ENCODE measurements at regions not wholly inside any gene's neighbourhood (a gene's known extent, or its start where the extent isn't known, plus 50 kb on each side); places are given as distances from the start of the nearest gene placed in this dataset.

GRCh38 chr6:20263059-20263458 is 50.8 kb upstream of the MBOAT1 start:
- H3F3A ChIP-seq (ENCODE audit: insufficient read depth), result no peaks in the 10 kb centered on the region
- 58 to 59% methylated on average over 2 of the region's 2 CpGs for WGBS, 2 experiments (ENCODE audit: low coverage in 1 of 2, low lambda C conversion rate in 2 of 2, missing lambda C conversion rate in 2 of 2)
- H3K79me2 ChIP-seq (ENCODE audit: insufficient read depth), result no peaks in the 10 kb centered on the region
- TF ChIP-seq EZH2phosphoT487 (IDR thresholded peaks at IDR 0.05; ENCODE audit: insufficient read depth, low read depth), result no peak
- no peak overlapping the region for H3K4me2 ChIP-seq (ENCODE audit: unreplicated experiment)
- no peak for DNase-seq
- H3K36me3 ChIP-seq (ENCODE audit: low read depth), result no peaks in the 10 kb centered on the region
- H3K9ac ChIP-seq, result no peak overlapping the region
- H3K27ac ChIP-seq, result no peak overlapping the region
- no peaks in the 10 kb centered on the region for H3K9me2 ChIP-seq (ENCODE audit: insufficient read depth)
- H3K27me3 ChIP-seq (replicated peaks; ENCODE audit: insufficient read depth), result no peaks in the 10 kb centered on the region
- no peak overlapping the region for H3K4me3 ChIP-seq
- no peaks in the 10 kb centered on the region for H4K20me1 ChIP-seq (ENCODE audit: insufficient read depth)
- H3K9me3 ChIP-seq (ENCODE audit: low read depth), result no peaks in the 10 kb centered on the region
- in situ Hi-C loops (cut with MboI), result no loop called here
- H3K4me1 ChIP-seq (ENCODE audit: insufficient read depth), result no peaks in the 10 kb centered on the region
- H2AFZ ChIP-seq, result no peak overlapping the region

GRCh38 chr6:20265842-20266241 is 53.6 kb upstream of the MBOAT1 start:
- H3K4me3 ChIP-seq, result no peak overlapping the region
- no peaks in the 10 kb centered on the region for H3K27me3 ChIP-seq (replicated peaks; ENCODE audit: insufficient read depth)
- no peaks in the 10 kb centered on the region for H3K9me2 ChIP-seq (ENCODE audit: insufficient read depth)
- H3K36me3 ChIP-seq (ENCODE audit: low read depth), result no peaks in the 10 kb centered on the region
- H3K79me2 ChIP-seq (ENCODE audit: insufficient read depth), result no peaks in the 10 kb centered on the region
- no peak overlapping the region for H3K4me2 ChIP-seq (ENCODE audit: unreplicated experiment)
- no peaks in the 10 kb centered on the region for H3F3A ChIP-seq (ENCODE audit: insufficient read depth)
- 75 to 77% methylated on average over 3 of the region's 3 CpGs for WGBS, 2 experiments (ENCODE audit: low coverage in 1 of 2, low lambda C conversion rate in 2 of 2, missing lambda C conversion rate in 2 of 2)
- DNase-seq, result peak; percentile 4
- no peak overlapping the region for H2AFZ ChIP-seq
- no peaks in the 10 kb centered on the region for H4K20me1 ChIP-seq (ENCODE audit: insufficient read depth)
- TF ChIP-seq EZH2 (IDR thresholded peaks at IDR 0.05; ENCODE audit: insufficient read depth, poor library complexity, severe bottlenecking) (no peak), EZH2phosphoT487 (IDR thresholded peaks at IDR 0.05; ENCODE audit: insufficient read depth, low read depth) (no peak)
- no peaks in the 10 kb centered on the region for H3K4me1 ChIP-seq (ENCODE audit: insufficient read depth)
- H3K9me3 ChIP-seq (ENCODE audit: low read depth), result no peaks in the 10 kb centered on the region
- H3K9ac ChIP-seq, result no peak overlapping the region
- H3K27ac ChIP-seq, result no peak overlapping the region
- in situ Hi-C loops (cut with MboI), result no loop called here

- no peaks in the 10 kb centered on the region for H4K20me1 ChIP-seq (ENCODE audit: insufficient read depth)
- DNase-seq, result no peak
- no peaks in the 10 kb centered on the region for H3K4me1 ChIP-seq (ENCODE audit: insufficient read depth)
- WGBS, 2 experiments (ENCODE audit: low coverage in 1 of 2, low lambda C conversion rate in 2 of 2, missing lambda C conversion rate in 2 of 2), result 72 to 74% methylated on average over 11 of the region's 11 CpGs
- H3K4me2 ChIP-seq (ENCODE audit: unreplicated experiment), result no peak overlapping the region
- no peaks in the 10 kb centered on the region for H3K9me3 ChIP-seq (ENCODE audit: low read depth)
- H3K9ac ChIP-seq, result no peak overlapping the region
- no peaks in the 10 kb centered on the region for H3K79me2 ChIP-seq (ENCODE audit: insufficient read depth)
- no peak overlapping the region for H2AFZ ChIP-seq
- no peaks in the 10 kb centered on the region for H3K36me3 ChIP-seq (ENCODE audit: low read depth)
- no peaks in the 10 kb centered on the region for H3F3A ChIP-seq (ENCODE audit: insufficient read depth)
- H3K9me2 ChIP-seq (ENCODE audit: insufficient read depth), result no peaks in the 10 kb centered on the region
- no peak overlapping the region for H3K27ac ChIP-seq
- H3K4me3 ChIP-seq, result no peak overlapping the region
- H3K27me3 ChIP-seq (replicated peaks; ENCODE audit: insufficient read depth), result no peaks in the 10 kb centered on the region
- TF ChIP-seq EZH2phosphoT487 (IDR thresholded peaks at IDR 0.05; ENCODE audit: insufficient read depth, low read depth) (no peak), EZH2 (IDR thresholded peaks at IDR 0.05; ENCODE audit: insufficient read depth, poor library complexity, severe bottlenecking) (no peak)
- in situ Hi-C loops (cut with MboI), result no loop called here
Observed at GRCh38 chr6:20266851-20267608, 54.8 kb upstream of the MBOAT1 start.

GRCh38 chr6:20269181-20269580 is 56.9 kb upstream of the MBOAT1 start:
- Histone ChIP-seq H2AFZ (no peak overlapping the region), H3K36me3 (ENCODE audit: low read depth) (no peaks in the 10 kb centered on the region), H3K9me2 (ENCODE audit: insufficient read depth) (no peaks in the 10 kb centered on the region), H4K20me1 (ENCODE audit: insufficient read depth) (no peaks in the 10 kb centered on the region), H3K27ac (no peak overlapping the region), H3K4me3 (no peak overlapping the region), H3K27me3 (replicated peaks; ENCODE audit: insufficient read depth) (no peaks in the 10 kb centered on the region), H3K9me3 (ENCODE audit: low read depth) (no peaks in the 10 kb centered on the region), H3K9ac (no peak overlapping the region), H3K79me2 (ENCODE audit: insufficient read depth) (no peaks in the 10 kb centered on the region), H3F3A (ENCODE audit: insufficient read depth) (no peaks in the 10 kb centered on the region), H3K4me1 (ENCODE audit: insufficient read depth) (no peaks in the 10 kb centered on the region), H3K4me2 (ENCODE audit: unreplicated experiment) (no peak overlapping the region)
- in situ Hi-C loops (cut with MboI), result no loop called here
- 7 to 8% methylated on average over 2 of the region's 2 CpGs for WGBS, 2 experiments (ENCODE audit: low coverage in 1 of 2, low lambda C conversion rate in 2 of 2, missing lambda C conversion rate in 2 of 2)
- no peak for TF ChIP-seq EZH2 (IDR thresholded peaks at IDR 0.05; ENCODE audit: insufficient read depth, poor library complexity, severe bottlenecking)
- TF ChIP-seq EZH2phosphoT487 (IDR thresholded peaks at IDR 0.05; ENCODE audit: insufficient read depth, low read depth), result no peak
- DNase-seq, result no peak
